CD4-positive, alpha-beta T cell (primary cell): ENCODE measurements at regions not wholly inside any gene's neighbourhood (a gene's known extent, or its start where the extent isn't known, plus 50 kb on each side); places are given as distances from the start of the nearest gene placed in this dataset.

Source experiments
- ATAC-seq: fragments of 200-7000 bp; cut with Tn5 transposase; one replicate; pipeline ENCODE4 v1.10.0; 2022; ENCODE audit warnings: mild to moderate bottlenecking; ENCODE audit not compliant: poor library complexity
- CTCF ChIA-PET: fragments of 350-600 bp; sonication (Branson Sonifier 250); formaldehyde crosslinking; loops from one replicate; lab custom pipeline; 2021; ENCODE audit warnings: antibody characterized with exemption, inconsistent platforms; lab: Charles Lee
- POLR2A ChIA-PET: fragments of 350-600 bp; sonication (Branson Sonifier 250); formaldehyde crosslinking; loops from one replicate; lab custom pipeline; 2021; ENCODE audit warnings: antibody characterized with exemption, inconsistent platforms; lab: Charles Lee
- DNase-seq, 14 experiments: peaks; one replicate each; pipeline ENCODE4 v3.0.0-alpha.2; 2013 to 2020; ENCODE audit warnings: mixed read lengths in 2 of 14
- H3K27ac ChIP-seq, 2 donors: one replicate each; pipeline versions ENCODE4 v1.5.1 to v1.7.0; 2013; ENCODE audit warnings: low read length in 2 of 2, low read depth in 1 of 2, mild to moderate bottlenecking in 1 of 2
- H3K27me3 ChIP-seq, 2 experiments: 1 replicate in 1 of 2; 2 replicates in 1 of 2; pipeline versions ENCODE4 v1.6.1 to v1.7.0; 2013; ENCODE audit warnings: low read length in 2 of 2, control low read depth in 1 of 2, mild to moderate bottlenecking in 1 of 2, moderate library complexity in 1 of 2; ENCODE audit not compliant: insufficient read depth in 2 of 2, control insufficient read depth in 1 of 2
- H3K36me3 ChIP-seq: one replicate; pipeline ENCODE4 v1.6.1; 2013; ENCODE audit warnings: low read length, control low read depth; ENCODE audit not compliant: insufficient read depth
- H3K4me1 ChIP-seq: one replicate; pipeline ENCODE4 v1.6.1; 2013; ENCODE audit warnings: low read length, control low read depth; ENCODE audit not compliant: insufficient read depth
- H3K4me3 ChIP-seq: one replicate; pipeline ENCODE4 v1.5.1; 2013; ENCODE audit warnings: mild to moderate bottlenecking, low read length, moderate library complexity
- H3K9me3 ChIP-seq, 2 experiments: 1 replicate in 1 of 2; 2 replicates in 1 of 2; pipeline versions ENCODE4 v1.6.1 to v1.7.0; 2013; ENCODE audit warnings: low read length in 2 of 2, mild to moderate bottlenecking in 2 of 2, control low read depth in 1 of 2, moderate library complexity in 1 of 2; ENCODE audit not compliant: control insufficient read depth in 1 of 2, insufficient read depth in 1 of 2
- H3K27ac Mint-ChIP-seq: one replicate; pipeline ENCODE4 v1.8.0; 2020; ENCODE audit warnings: mixed read lengths
- H3K27me3 Mint-ChIP-seq: one replicate; pipeline ENCODE4 v1.8.0; 2021; ENCODE audit warnings: mixed read lengths
- H3K36me3 Mint-ChIP-seq: one replicate; pipeline ENCODE4 v1.8.0; 2021; ENCODE audit warnings: low read depth, mixed read lengths
- H3K4me1 Mint-ChIP-seq: one replicate; pipeline ENCODE4 v1.8.0; 2021; ENCODE audit warnings: low read depth, mixed read lengths
- H3K4me3 Mint-ChIP-seq: one replicate; pipeline ENCODE4 v1.8.0; 2020; ENCODE audit warnings: mild to moderate bottlenecking, mixed read lengths
- H3K9me3 Mint-ChIP-seq: one replicate; pipeline ENCODE4 v1.8.0; 2020; ENCODE audit warnings: mixed read lengths
- intact Hi-C, 2 experiments: fragments of 100-400 bp; cut with DNase I in 1 of 2; cut with micrococcal nuclease in 1 of 2; formaldehyde crosslinking; loops; one replicate each; pipeline versions ENCODE4 v1.15.1 to v1.9.0; 2023 to 2025; cut with DNase I, micrococcal nuclease
- TF ChIP-seq, protein P1 (sequence below): fragments of 200-600 bp; IDR thresholded peaks from one replicate; pipeline ENCODE4 v1.8.0; 2022; ENCODE audit warnings: antibody characterized with exemption, mild to moderate bottlenecking

DNA sequence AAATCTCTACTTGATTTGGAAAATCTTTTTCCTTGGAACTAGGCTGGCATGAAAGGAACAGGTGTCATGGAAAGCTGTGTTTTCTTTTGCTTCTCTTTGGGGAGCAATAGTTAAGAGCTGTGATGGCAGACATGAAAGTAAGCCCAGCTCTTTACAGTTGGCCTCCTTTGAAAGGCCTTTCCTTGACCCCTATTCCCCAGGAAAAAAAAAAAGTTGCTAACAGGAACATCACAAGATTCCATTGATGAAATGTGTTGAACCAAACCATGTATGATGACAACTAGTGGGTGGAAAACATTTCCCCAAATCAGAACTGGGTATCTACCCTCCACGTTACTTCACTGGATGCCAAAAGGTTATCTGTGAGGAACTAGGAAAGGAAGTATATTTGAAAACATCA, 190.7 kb upstream of the RPL34 start:
- POLR2A ChIA-PET = interaction anchor here (1.1 kb wide), 1 partner anchor 10 kb away, joined by 3 read pairs; no protein-coding TSS in a partner anchor
- peaks cover 68% of the 10 kb centered on the region for H3K4me1 Mint-ChIP-seq

DNA sequence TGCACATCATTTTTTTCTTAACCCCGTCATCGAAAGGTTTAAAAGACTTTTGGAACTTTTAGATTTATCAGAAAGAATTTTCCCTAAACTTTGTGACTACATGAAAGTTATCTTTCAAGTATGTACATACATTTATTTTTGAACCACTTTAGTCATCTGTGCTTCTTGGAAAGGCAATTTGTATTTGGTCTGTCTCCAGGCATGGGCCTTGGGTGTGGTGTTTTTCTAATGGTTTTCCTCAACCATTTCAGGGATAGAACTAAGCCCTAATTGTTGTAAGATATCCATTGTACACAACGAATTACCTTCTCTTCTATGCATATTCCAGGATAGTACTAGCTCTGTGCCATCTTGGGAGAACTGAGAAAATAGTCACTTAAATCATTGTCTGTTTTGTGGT, 191.5 kb upstream of the RPL34 start:
- H3K4me3 Mint-ChIP-seq = no peak overlapping the region
- H3K4me1 Mint-ChIP-seq = peaks cover 61% of the 10 kb centered on the region
- DNase-seq (no peak), ATAC-seq (no peak)
- H3K9me3 Mint-ChIP-seq = no peaks in the 10 kb centered on the region
- Histone ChIP-seq H3K27me3 (no peaks in the 10 kb centered on the region), H3K36me3 (no peaks in the 10 kb centered on the region), H3K4me3 (no peak overlapping the region), H3K4me1 (peaks cover 12% of the 10 kb centered on the region), H3K9me3 (no peaks in the 10 kb centered on the region), H3K27ac (no peak overlapping the region)
- no peak overlapping the region for H3K27ac Mint-ChIP-seq
- H3K36me3 Mint-ChIP-seq = no peaks in the 10 kb centered on the region
- POLR2A ChIA-PET = no interaction called here
- TF ChIP-seq, protein P1, sequence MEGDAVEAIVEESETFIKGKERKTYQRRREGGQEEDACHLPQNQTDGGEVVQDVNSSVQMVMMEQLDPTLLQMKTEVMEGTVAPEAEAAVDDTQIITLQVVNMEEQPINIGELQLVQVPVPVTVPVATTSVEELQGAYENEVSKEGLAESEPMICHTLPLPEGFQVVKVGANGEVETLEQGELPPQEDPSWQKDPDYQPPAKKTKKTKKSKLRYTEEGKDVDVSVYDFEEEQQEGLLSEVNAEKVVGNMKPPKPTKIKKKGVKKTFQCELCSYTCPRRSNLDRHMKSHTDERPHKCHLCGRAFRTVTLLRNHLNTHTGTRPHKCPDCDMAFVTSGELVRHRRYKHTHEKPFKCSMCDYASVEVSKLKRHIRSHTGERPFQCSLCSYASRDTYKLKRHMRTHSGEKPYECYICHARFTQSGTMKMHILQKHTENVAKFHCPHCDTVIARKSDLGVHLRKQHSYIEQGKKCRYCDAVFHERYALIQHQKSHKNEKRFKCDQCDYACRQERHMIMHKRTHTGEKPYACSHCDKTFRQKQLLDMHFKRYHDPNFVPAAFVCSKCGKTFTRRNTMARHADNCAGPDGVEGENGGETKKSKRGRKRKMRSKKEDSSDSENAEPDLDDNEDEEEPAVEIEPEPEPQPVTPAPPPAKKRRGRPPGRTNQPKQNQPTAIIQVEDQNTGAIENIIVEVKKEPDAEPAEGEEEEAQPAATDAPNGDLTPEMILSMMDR = no peak
- no peaks in the 10 kb centered on the region for H3K27me3 Mint-ChIP-seq
- CTCF ChIA-PET = no interaction called here
- intact Hi-C loops = no loop called here

More for the DNA sequence above, 190.7 kb upstream of the RPL34 start:
- Histone ChIP-seq H3K4me3 (no peak overlapping the region), H3K27me3 (no peaks in the 10 kb centered on the region), H3K9me3 (no peaks in the 10 kb centered on the region), H3K36me3 (no peaks in the 10 kb centered on the region), H3K27ac (no peak overlapping the region), H3K4me1 (peaks cover 20% of the 10 kb centered on the region)
- Mint-ChIP-seq H3K36me3 (no peaks in the 10 kb centered on the region), H3K27me3 (no peaks in the 10 kb centered on the region), H3K27ac (no peak overlapping the region), H3K9me3 (no peaks in the 10 kb centered on the region), H3K4me3 (no peak overlapping the region)
- ATAC-seq (no peak), DNase-seq (no peak)
- CTCF ChIA-PET = interaction anchor here (1.4 kb wide), 1 partner anchor 9 kb away, joined by 3 read pairs; no protein-coding TSS in a partner anchor
- intact Hi-C loops = loop anchor here in 1 of 2 experiments (5.0 kb wide), 1 partner anchor 72 kb away; no protein-coding TSS in a partner anchor
- TF ChIP-seq, protein P1 = no peak

DNA sequence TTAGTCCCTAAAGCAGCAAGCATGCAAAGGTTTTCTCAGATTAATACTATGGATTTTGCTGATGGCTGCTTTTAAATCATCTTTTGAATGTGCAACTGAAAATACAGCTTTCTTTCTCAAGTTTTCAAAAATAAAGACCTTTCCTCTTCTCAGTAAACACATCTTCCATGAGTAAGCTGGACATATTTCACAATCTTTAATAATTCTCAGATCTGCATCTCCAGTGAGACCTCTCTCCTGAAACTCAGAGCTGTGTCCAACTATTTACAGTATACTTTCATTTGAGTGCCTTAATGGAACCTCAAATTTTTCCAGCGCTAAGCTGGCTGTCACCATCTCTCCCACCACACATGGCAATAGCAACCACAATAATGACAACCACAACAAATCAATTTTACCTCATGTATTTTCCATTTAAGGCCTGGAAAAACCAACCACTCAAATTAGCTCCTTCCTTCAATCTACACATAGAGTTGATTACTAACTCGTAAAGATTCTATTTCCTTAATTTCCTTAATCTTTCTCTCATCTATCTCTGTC, 192.4 kb upstream of the RPL34 start:
- Histone ChIP-seq H3K4me1 (peaks cover 8% of the 10 kb centered on the region), H3K9me3 (no peaks in the 10 kb centered on the region), H3K4me3 (no peak overlapping the region), H3K36me3 (no peaks in the 10 kb centered on the region), H3K27ac (no peak overlapping the region), H3K27me3 (no peaks in the 10 kb centered on the region)
- no peak overlapping the region for H3K27ac Mint-ChIP-seq
- intact Hi-C loops = no loop called here
- no peaks in the 10 kb centered on the region for H3K27me3 Mint-ChIP-seq
- peaks cover 52% of the 10 kb centered on the region for H3K4me1 Mint-ChIP-seq
- DNase-seq (no peak), ATAC-seq (no peak)
- TF ChIP-seq, protein P1 = no peak
- no peaks in the 10 kb centered on the region for H3K9me3 Mint-ChIP-seq
- H3K36me3 Mint-ChIP-seq = no peaks in the 10 kb centered on the region
- no peak overlapping the region for H3K4me3 Mint-ChIP-seq
- CTCF ChIA-PET = interaction anchor here (0.6 to 1.2 kb wide), 3 partner anchors 17 to 920 kb away, joined by 3 read pairs; no protein-coding TSS in a partner anchor
- POLR2A ChIA-PET = interaction anchor here (0.9 to 1.3 kb wide), 4 partner anchors 17 to 56 kb away, joined by 3 to 4 read pairs (median 3); no protein-coding TSS in a partner anchor
